Natural killer cell treated with Interleukin-12 subunit alpha and Interleukin-12 subunit beta and Interleukin-15 and Interleukin-18, amount 100 ng/mL, for 72 hours (primary cell): ENCODE measurements at regions not wholly inside any gene's neighbourhood (a gene's known extent, or its start where the extent isn't known, plus 50 kb on each side); places are given as distances from the start of the nearest gene placed in this dataset.

Experiments used
- ATAC-seq, 2 donors: fragments of 150-1000 bp; cut with Tn5 transposase in 1 of 2; sonication (Bioruptor Pico), chemical (Tn5 transposase) in 1 of 2; 2 replicates each; pipeline ENCODE4 v1.10.0; 2021
- DNase-seq: peaks from one replicate; pipeline ENCODE4 v3.0.0; 2022; ENCODE audit warnings: low spot score
- H3K27ac Mint-ChIP-seq, 2 donors: 1 replicate in 1 of 2; 2 replicates in 1 of 2; pipeline ENCODE4 v1.8.0; 2022; ENCODE audit warnings: mixed read lengths in 2 of 2, mild to moderate bottlenecking in 1 of 2, moderate library complexity in 1 of 2
- H3K27me3 Mint-ChIP-seq, 2 donors: 1 replicate in 1 of 2; 2 replicates in 1 of 2; pipeline ENCODE4 v1.8.0; 2022; ENCODE audit warnings: mixed read lengths in 2 of 2
- H3K36me3 Mint-ChIP-seq: one replicate; pipeline ENCODE4 v1.8.0; 2022; ENCODE audit warnings: mixed read lengths
- H3K4me1 Mint-ChIP-seq, 2 donors: 1 replicate in 1 of 2; 2 replicates in 1 of 2; pipeline ENCODE4 v1.8.0; 2022; ENCODE audit warnings: low read depth in 2 of 2, mixed read lengths in 2 of 2, mild to moderate bottlenecking in 1 of 2
- H3K4me3 Mint-ChIP-seq: one replicate; pipeline ENCODE4 v1.8.0; 2022; ENCODE audit warnings: mixed read lengths
- H3K9me3 Mint-ChIP-seq: 2 replicates; pipeline ENCODE4 v1.8.0; 2022; ENCODE audit warnings: mixed read lengths

DNA sequence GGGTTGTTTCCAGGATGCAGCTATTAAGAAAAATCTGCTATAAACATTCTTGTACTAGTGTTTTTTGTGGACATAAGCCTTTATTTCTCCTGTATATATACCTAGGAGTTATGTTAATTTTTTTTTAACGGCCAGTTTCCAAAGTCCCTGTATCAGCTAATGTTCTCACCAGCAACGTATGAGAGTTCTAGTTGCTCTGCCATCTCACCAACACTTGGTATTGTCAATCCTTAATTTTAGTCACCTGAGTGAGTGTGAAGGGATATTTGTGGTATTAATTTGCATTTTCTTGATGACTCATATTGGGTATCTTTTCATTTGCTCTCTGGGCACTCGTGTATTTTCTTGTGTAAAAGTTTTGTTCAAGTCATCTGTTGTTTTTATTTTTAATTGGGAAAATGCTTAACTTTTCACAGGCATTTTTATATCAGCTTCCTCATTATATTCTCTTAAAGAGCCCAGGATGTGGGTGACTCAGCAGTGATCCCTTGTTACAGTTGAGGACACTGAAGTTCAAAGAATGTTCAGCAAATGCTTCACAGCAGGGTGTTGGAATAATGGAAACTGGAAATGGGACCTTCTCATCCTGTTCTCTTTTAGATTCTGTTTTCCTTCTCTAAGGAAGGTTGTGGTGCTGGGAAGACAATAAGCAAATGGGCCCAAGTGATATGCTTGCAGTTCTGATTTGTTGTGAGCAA lies 176.3 kb upstream of the PRNP start:
- Mint-ChIP-seq H3K27me3 (peaks cover 33 to 70% of the 10 kb centered on the region in 2 donors), H3K9me3 (no peaks in the 10 kb centered on the region), H3K27ac (no peak overlapping the region), H3K4me1 (no peaks in the 10 kb centered on the region), H3K4me3 (no peak overlapping the region), H3K36me3 (peaks cover 5% of the 10 kb centered on the region)
- DNase-seq (no peak), ATAC-seq (no peak)

DNA sequence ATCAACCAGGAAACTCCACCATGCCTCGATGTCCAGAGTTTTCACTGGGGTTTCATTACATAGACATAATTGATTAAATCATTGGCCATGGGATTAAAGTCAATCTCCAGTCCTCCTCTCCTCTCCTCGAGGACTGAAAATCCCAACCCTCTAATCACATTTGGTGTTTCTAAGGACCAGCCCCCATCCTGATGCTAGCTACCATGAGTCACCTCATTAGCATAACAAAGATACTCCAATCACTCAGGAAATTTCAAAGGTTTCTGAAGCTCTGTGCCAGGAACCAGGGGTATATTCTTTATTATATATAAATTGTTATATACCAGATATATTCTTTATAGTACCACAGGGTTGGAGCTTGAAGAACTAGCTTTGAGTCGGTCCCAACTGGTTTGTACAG lies 177.5 kb upstream of the PRNP start:
- Mint-ChIP-seq H3K36me3 (peaks cover 5% of the 10 kb centered on the region), H3K4me3 (no peak overlapping the region), H3K27me3 (peaks cover 33 to 71% of the 10 kb centered on the region in 2 donors), H3K27ac (no peak overlapping the region), H3K9me3 (no peaks in the 10 kb centered on the region), H3K4me1 (no peaks in the 10 kb centered on the region)
- ATAC-seq (no peak), DNase-seq (no peak)

DNA sequence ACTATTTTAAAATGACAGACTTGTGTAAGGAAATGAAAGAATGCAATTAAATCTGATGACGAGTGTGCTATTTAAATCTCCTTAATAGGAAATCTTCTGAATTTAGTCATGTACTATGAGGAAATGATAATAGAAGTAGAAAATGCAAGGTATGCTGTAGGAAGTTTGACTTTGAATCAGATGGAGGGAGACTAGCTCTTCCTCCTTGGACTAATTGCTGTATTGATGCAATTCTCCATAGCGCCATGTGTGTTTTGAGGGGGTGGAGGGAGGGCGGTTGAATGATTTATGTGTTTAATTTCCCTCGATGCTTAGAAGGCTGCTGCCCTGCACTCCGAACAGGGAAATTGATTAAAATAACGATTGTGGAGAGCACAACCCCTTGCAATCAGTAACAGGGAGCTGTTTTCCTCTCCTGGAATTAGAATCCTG lies 179.0 kb upstream of the PRNP start:
- H3K4me1 Mint-ChIP-seq, result no peaks in the 10 kb centered on the region
- peaks cover 5% of the 10 kb centered on the region for H3K36me3 Mint-ChIP-seq
- no peaks in the 10 kb centered on the region for H3K9me3 Mint-ChIP-seq
- H3K27ac Mint-ChIP-seq, result no peak overlapping the region
- ATAC-seq, result no peak
- H3K4me3 Mint-ChIP-seq, result no peak overlapping the region
- peaks cover 28 to 68% of the 10 kb centered on the region in 2 donors for H3K27me3 Mint-ChIP-seq
- DNase-seq, result no peak

DNA sequence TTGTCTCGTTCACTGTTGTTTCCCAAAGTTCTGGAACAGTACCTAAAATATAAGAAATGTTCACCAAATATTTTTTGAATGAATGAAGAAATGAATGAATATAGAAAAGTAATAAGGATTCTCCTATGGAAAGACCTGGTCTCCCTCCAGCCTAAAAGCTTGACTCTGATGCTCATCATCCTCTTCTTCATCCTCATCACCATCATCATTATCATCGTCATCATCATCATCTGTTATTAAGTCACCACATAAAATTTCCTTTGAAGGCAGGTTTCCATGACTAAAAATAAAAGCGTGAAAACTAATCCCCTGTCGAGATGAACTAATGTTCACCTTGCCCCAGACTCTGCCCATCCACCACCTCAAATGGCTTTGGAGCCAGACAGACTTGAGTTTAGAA lies 181.4 kb upstream of the PRNP start:
- no peaks in the 10 kb centered on the region for H3K4me1 Mint-ChIP-seq
- DNase-seq (no peak), ATAC-seq (no peak)
- peaks cover 22 to 60% of the 10 kb centered on the region in 2 donors for H3K27me3 Mint-ChIP-seq
- no peaks in the 10 kb centered on the region for H3K36me3 Mint-ChIP-seq
- H3K9me3 Mint-ChIP-seq, result no peaks in the 10 kb centered on the region
- no peak overlapping the region for H3K27ac Mint-ChIP-seq
- no peak overlapping the region for H3K4me3 Mint-ChIP-seq

DNA sequence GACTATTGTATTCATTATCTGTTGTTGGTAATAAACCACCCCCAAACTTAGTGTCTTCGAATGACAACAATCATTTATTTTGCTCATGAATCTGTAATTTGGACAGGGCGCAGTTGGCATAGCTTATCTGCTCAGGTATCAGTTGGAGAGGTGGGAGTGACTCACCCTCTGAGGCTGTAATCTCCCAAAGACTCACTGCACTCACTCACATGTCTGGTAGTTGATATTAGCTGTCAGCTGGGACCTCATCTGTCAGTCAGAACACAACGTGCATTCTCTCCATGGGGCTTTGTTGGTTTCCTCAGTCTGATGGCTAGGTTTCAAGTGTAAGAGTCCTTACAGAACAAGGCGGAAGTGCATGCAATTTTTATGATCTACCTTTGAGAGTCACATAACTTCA lies 183.5 kb upstream of the PRNP start:
- Mint-ChIP-seq H3K4me3 (no peak overlapping the region), H3K27me3 (peaks cover 29 to 69% of the 10 kb centered on the region in 2 donors)

DNA sequence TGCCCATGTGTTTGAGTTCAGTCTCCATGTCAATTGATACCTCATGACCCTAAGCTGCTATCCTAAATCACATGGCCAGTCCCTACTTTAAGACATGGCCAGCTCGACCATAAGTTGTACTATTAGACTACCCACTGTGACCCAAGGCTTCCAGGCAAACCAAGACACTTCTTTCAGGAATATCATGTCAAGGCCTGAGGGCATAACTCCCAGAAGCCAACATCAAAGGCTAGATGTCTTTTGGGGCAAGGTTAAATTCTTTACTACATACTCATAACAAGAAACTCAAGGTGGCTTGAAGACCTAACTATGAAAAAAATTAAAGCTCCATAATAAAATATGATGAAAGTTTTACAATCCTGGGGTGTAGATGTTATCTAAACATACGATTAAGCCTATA lies 192.9 kb upstream of the PRNP start:
- no peaks in the 10 kb centered on the region for H3K36me3 Mint-ChIP-seq
- no peak for ATAC-seq
- H3K9me3 Mint-ChIP-seq, result no peaks in the 10 kb centered on the region
- peaks cover 9 to 17% of the 10 kb centered on the region in 2 donors for H3K27me3 Mint-ChIP-seq
- no peak for DNase-seq
- H3K4me3 Mint-ChIP-seq, result no peak overlapping the region
- no peak overlapping the region for H3K27ac Mint-ChIP-seq
- no peaks in the 10 kb centered on the region for H3K4me1 Mint-ChIP-seq

More for the DNA sequence above, 183.5 kb upstream of the PRNP start:
- ATAC-seq, result no peak
- Mint-ChIP-seq H3K4me1 (no peaks in the 10 kb centered on the region), H3K9me3 (no peaks in the 10 kb centered on the region), H3K27ac (no peak overlapping the region), H3K36me3 (no peaks in the 10 kb centered on the region)
- no peak for DNase-seq

DNA sequence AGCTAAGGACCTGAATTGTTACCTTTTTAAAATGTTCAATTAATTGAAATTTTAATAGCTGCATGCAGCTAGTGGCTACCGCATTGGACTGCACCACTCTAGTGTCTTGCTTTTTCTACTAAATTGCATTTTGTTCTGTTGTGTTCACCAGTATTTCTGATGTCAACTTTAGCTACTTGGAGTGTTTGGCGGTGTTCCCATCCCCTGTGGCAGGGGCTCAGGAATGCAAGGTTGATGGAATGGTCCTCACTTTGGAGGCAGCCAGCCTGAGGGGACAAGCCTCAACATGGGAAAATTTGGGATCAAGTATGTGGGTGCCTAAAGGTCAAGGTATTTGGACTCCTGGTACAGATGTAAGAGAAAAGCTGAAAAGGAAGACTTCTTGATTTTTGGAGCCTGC lies 194.6 kb upstream of the PRNP start:
- H3K36me3 Mint-ChIP-seq, result no peaks in the 10 kb centered on the region
- no peak overlapping the region for H3K27ac Mint-ChIP-seq
- DNase-seq, result no peak
- H3K9me3 Mint-ChIP-seq, result no peaks in the 10 kb centered on the region
- peaks cover 12 to 29% of the 10 kb centered on the region in 2 donors for H3K27me3 Mint-ChIP-seq
- no peak overlapping the region for H3K4me3 Mint-ChIP-seq
- no peak for ATAC-seq
- H3K4me1 Mint-ChIP-seq, result no peaks in the 10 kb centered on the region

DNA sequence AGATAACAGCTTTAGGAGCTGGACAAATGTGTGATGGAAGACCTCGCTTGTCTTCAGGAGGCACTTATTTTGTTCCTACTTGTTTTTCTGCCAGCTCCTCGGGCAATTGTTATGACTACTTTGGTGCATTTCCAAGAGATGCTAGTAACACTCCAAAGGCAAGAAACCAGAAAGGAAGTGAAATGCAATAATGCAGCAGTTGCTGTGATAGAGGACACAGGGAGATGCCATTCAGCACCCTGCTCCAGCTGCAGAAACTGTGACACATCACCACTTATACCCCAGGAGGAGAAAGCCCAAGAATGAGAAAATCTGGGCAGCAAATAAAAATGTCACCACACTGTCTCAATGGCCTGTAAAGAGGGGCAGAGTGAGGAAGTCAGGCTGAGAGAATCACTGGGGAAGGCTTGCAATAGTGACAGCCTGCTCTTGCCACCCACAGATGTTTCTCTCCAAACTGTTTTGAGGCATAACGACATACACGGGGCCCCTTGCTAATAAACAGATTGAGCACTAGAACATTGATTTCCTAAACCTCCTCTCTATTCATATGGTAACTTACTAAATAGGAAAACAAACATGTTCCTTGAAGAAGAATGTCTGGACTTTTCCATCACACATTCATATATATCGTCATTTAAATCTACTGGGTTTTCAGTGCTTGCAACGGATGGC lies 195.5 kb upstream of the PRNP start:
- DNase-seq (no peak), ATAC-seq (no peak)
- Mint-ChIP-seq H3K4me1 (no peaks in the 10 kb centered on the region), H3K36me3 (no peaks in the 10 kb centered on the region), H3K27ac (no peak overlapping the region), H3K9me3 (no peaks in the 10 kb centered on the region), H3K4me3 (no peak overlapping the region), H3K27me3 (peaks cover 12 to 37% of the 10 kb centered on the region in 2 donors)

DNA sequence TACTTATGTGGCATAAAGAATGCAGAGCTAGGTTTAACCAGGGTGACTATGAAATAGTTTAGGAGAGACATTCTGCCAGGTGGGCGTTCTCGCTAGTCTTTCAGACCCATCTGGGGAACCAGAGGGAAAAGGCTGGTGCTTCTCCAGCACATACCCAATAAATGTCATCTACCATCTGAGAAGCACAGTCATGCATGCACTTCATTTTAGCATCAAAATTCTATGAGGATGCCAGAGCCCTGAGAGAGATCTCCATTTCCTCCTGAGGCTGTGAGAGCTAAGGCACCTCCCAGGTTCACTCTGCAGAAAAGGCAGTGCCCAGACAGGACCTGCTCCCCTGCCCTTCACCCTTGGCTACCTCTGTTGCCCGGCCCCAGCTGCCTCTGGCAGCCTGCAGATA lies 196.2 kb upstream of the PRNP start:
- Mint-ChIP-seq H3K4me3 (no peak overlapping the region), H3K27ac (no peak overlapping the region), H3K9me3 (no peaks in the 10 kb centered on the region), H3K4me1 (no peaks in the 10 kb centered on the region), H3K27me3 (peaks cover 12 to 37% of the 10 kb centered on the region in 2 donors), H3K36me3 (no peaks in the 10 kb centered on the region)
- DNase-seq (no peak), ATAC-seq (no peak)

DNA sequence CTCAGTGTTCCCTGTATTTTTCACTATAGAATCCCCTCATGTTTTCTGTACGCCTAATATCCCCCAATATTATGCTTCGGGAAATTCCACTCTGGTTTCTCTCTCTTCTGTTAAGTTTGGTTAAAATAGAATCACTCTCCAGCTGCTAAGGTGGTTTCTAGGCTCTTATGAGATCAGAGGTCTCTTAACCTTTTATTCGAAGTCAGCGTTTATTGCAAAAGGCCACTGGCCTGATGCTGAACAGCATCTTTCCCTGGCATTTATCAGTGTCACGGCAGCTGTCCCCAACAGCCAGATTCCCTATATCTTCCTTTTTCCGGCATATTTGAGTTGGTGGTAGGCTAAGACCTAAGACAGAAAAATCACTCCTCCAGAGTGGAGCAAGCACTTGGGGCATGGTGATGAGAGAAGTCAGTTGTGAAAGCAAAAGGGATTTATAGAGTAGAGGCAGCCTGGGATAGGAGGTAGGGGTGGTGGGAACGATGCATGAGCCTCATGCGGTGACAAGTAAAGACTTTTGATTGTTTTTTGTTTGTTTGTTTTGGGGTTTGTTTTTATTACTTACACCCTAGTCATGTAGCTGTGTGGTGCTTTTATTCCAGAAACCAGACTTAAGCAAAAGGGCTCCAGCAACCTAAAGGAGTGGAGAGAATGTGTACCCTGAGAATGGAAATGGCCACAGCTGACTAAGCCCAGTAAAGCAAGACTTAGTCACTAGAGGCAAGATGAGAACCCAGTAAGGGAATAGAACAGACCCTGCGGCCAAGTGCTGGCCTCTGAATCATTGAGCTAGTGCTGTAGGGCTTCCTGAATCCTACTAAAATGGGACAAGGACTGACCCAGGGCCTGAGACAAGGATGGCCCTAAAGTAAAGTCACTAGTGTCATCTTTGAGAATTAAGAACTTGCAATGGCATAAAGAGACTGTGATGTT lies 197.6 kb upstream of the PRNP start:
- ATAC-seq, result no peak
- peaks cover 12 to 37% of the 10 kb centered on the region in 2 donors for H3K27me3 Mint-ChIP-seq
- no peaks in the 10 kb centered on the region for H3K36me3 Mint-ChIP-seq
- no peak overlapping the region for H3K4me3 Mint-ChIP-seq
- no peaks in the 10 kb centered on the region for H3K9me3 Mint-ChIP-seq
- no peaks in the 10 kb centered on the region for H3K4me1 Mint-ChIP-seq
- no peak overlapping the region for H3K27ac Mint-ChIP-seq
- DNase-seq, result no peak

DNA sequence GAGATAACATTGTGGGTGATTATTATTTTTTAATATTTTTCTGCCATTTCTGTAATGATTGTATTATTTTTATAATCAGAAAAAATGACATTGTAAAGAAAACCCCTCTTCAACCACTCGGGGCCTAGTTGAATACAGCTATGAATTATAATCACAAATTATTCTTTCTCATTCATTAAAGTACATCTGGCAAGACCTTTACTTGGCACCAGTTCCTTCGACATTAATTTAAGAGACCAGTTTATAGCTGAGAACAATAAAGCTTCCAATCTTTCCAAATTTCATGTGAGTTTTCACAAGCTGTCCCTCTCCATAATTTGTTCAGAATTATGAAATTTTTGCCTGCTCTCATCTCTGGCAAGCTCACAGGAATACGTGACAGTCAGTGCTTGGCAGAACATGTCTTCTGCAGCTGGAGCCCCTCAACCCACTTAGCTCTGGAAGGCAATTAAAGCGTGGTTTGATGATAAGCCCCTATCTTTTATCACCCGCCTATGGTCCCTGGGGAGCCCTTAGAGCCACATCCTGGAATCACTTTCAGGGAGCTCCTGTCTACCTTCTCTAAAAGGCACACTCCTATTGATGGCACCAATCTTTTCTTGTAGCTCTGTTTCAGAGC lies 201.8 kb upstream of the PRNP start:
- no peaks in the 10 kb centered on the region for H3K9me3 Mint-ChIP-seq
- DNase-seq (no peak), ATAC-seq (no peak)
- no peak overlapping the region for H3K27ac Mint-ChIP-seq
- no peak overlapping the region for H3K4me3 Mint-ChIP-seq
- H3K36me3 Mint-ChIP-seq, result no peaks in the 10 kb centered on the region
- H3K4me1 Mint-ChIP-seq, result no peaks in the 10 kb centered on the region
- peaks cover 15 to 59% of the 10 kb centered on the region in 2 donors for H3K27me3 Mint-ChIP-seq

DNA sequence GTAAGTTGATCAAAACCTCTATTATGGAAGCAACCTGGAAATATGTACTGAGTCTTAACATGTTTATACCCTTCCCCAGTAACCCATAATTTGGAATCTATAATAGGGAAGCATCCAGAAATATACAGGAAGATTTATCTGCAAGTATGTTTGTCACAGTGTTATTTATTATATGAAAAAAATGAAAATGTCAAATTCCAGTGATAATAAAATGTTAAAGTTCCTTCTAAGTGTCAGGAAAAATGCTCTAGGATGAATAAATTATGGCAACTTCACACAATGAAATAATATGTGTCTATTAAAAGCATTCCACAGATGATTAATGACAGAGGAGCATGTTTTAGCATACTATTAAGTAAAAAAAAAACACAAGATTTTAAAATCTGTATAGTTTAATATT lies 202.3 kb upstream of the PRNP start:
- H3K36me3 Mint-ChIP-seq, result no peaks in the 10 kb centered on the region
- no peaks in the 10 kb centered on the region for H3K4me1 Mint-ChIP-seq
- no peak overlapping the region for H3K27ac Mint-ChIP-seq
- ATAC-seq, result no peak
- H3K9me3 Mint-ChIP-seq, result no peaks in the 10 kb centered on the region
- H3K4me3 Mint-ChIP-seq, result no peak overlapping the region
- no peak for DNase-seq
- H3K27me3 Mint-ChIP-seq, result peaks cover 15 to 59% of the 10 kb centered on the region in 2 donors

DNA sequence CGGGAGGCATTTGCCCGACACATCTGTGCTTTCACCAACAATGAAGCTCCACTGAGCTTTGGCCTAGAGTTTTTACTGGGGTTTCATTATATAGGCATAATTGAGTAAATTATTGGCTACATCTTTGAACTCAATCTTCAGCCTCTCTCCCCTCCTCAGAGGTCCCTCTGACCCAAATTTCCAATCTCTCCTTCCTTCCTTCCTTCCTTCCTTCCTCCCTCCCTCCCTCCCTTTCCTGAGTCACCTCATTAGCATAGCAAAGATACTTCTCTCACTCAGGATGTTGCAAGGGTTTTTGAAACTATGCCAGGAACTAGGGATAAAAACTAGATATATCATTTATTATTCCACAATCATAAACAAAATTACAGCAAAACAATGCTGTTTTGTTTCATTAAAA lies 202.8 kb upstream of the PRNP start:
- no peak for DNase-seq
- no peak for ATAC-seq
- Mint-ChIP-seq H3K4me1 (no peaks in the 10 kb centered on the region), H3K36me3 (no peaks in the 10 kb centered on the region), H3K4me3 (no peak overlapping the region), H3K9me3 (no peaks in the 10 kb centered on the region), H3K27ac (no peak overlapping the region), H3K27me3 (peaks cover 15 to 57% of the 10 kb centered on the region in 2 donors)
